Endothelial cell of umbilical vein (primary cell): ENCODE measurements at regions not wholly inside any gene's neighbourhood (a gene's known extent, or its start where the extent isn't known, plus 50 kb on each side); places are given as distances from the start of the nearest gene placed in this dataset.

ENCODE experiments used
- BruUV-seq: library from RNA; stranded (reverse); fragments of 400-500 nt; replicated peaks from 2 replicates; lab custom pipeline; 2021; lab: Mats Ljungman, UMichigan
- CTCF ChIA-PET: fragments of 300-600, 350-600 bp; sonication (Branson Sonifier 250); formaldehyde crosslinking; loops from one replicate; lab custom pipeline; 2021; ENCODE audit warnings: antibody characterized with exemption, inconsistent platforms; lab: Charles Lee
- POLR2A ChIA-PET: fragments of 300-600, 350-600 bp; sonication (Branson Sonifier 250); formaldehyde crosslinking; loops from one replicate; lab custom pipeline; 2021; ENCODE audit warnings: antibody characterized with exemption, inconsistent platforms; lab: Charles Lee
- DNase-seq: peaks from one replicate; pipeline ENCODE4 v3.0.0-alpha.2; 2011; ENCODE audit warnings: low read depth, low spot score
- FAIRE-seq: peaks from 2 replicates; lab custom pipeline; 2011; peaks lifted over from hg19 to GRCh38; lab: Jason Lieb, UNC
- H2AFZ ChIP-seq: 2 replicates; pipeline ENCODE4 v1.6.0; 2012; ENCODE audit warnings: low read depth, low read length, control low read depth, inconsistent platforms
- H3K27ac ChIP-seq: 2 replicates; pipeline ENCODE4 v1.5.1; 2011; ENCODE audit warnings: low read depth, mild to moderate bottlenecking, control low read depth, low read length, moderate library complexity; ENCODE audit not compliant: insufficient read depth
- H3K27me3 ChIP-seq, 2 experiments: 2 replicates each; pipeline versions ENCODE4 v1.6.0 to v1.6.1; 2011; ENCODE audit warnings: low read length in 2 of 2, mixed read lengths in 1 of 2; ENCODE audit not compliant: control insufficient read depth in 2 of 2, insufficient read depth in 2 of 2
- H3K36me3 ChIP-seq, 2 experiments: 2 replicates in 1 of 2; 3 replicates in 1 of 2; pipeline ENCODE4 v1.5.1; 2011; ENCODE audit warnings: low read length in 2 of 2, mild to moderate bottlenecking in 1 of 2, moderate library complexity in 1 of 2; ENCODE audit not compliant: control insufficient read depth in 2 of 2, insufficient read depth in 2 of 2; ENCODE audit errors: extremely low read depth in 1 of 2
- H3K4me1 ChIP-seq: 3 replicates; pipeline ENCODE4 v1.5.1; 2011; ENCODE audit warnings: mild to moderate bottlenecking, low read length; ENCODE audit not compliant: control insufficient read depth, insufficient read depth; ENCODE audit errors: extremely low read depth
- H3K4me2 ChIP-seq: 2 replicates; pipeline ENCODE4 v1.6.1; 2011; ENCODE audit warnings: low read length, control low read depth, mixed read lengths; ENCODE audit not compliant: insufficient read depth
- H3K4me3 ChIP-seq, 3 experiments: fragments of 200-600 bp in 1 of 3; sonication (generic), shearing (Covaris generic) in 1 of 3; replicated peaks in 1 of 3; 2 replicates each; pipeline ENCODE4 v1.5.1; 2011 to 2016; ENCODE audit warnings: control low read depth in 3 of 3, low read length in 3 of 3, mild to moderate bottlenecking in 2 of 3, inconsistent platforms in 1 of 3, low read depth in 1 of 3, moderate library complexity in 1 of 3; ENCODE audit not compliant: insufficient read depth in 1 of 3
- H3K79me2 ChIP-seq: 2 replicates; pipeline ENCODE4 v1.6.0; 2012; ENCODE audit warnings: low read length, inconsistent platforms; ENCODE audit not compliant: control insufficient read depth, insufficient read depth
- H3K9ac ChIP-seq: replicated peaks from 2 replicates; pipeline ENCODE3; 2011; ENCODE audit warnings: low read length, control low read depth; ENCODE audit not compliant: insufficient read depth; ENCODE audit errors: extremely low read depth
- H3K9me1 ChIP-seq: replicated peaks from 3 replicates; pipeline ENCODE4 v1.6.0; 2011; ENCODE audit warnings: mild to moderate bottlenecking, low read length; ENCODE audit not compliant: control insufficient read depth, insufficient read depth; ENCODE audit errors: extremely low read depth
- H3K9me3 ChIP-seq: replicated peaks from 2 replicates; pipeline ENCODE4 v1.5.1; 2012; ENCODE audit warnings: low read length, inconsistent platforms; ENCODE audit not compliant: control insufficient read depth, insufficient read depth
- H4K20me1 ChIP-seq: replicated peaks from 2 replicates; pipeline ENCODE3; 2011; ENCODE audit warnings: mild to moderate bottlenecking, low read length; ENCODE audit not compliant: control insufficient read depth, insufficient read depth; ENCODE audit errors: extremely low read depth
- FOS ChIP-seq: IDR thresholded peaks from 2 replicates; pipeline ENCODE4 v1.6.1; 2011; ENCODE audit warnings: mild to moderate bottlenecking, low read length, moderate library complexity, borderline replicate concordance; ENCODE audit not compliant: insufficient read depth
- GATA2 ChIP-seq: IDR thresholded peaks from 2 replicates; pipeline ENCODE4 v1.7.0; 2011; ENCODE audit warnings: low read depth, mild to moderate bottlenecking, moderate library complexity, mixed read lengths, low read length; ENCODE audit not compliant: insufficient read length, insufficient read depth
- JUN ChIP-seq: IDR thresholded peaks from 2 replicates; pipeline ENCODE4 v1.6.1; 2011; ENCODE audit warnings: borderline replicate concordance, low read depth; ENCODE audit not compliant: insufficient read length, insufficient read depth
- MYC ChIP-seq: IDR thresholded peaks from one replicate; pipeline ENCODE4 v1.6.1; 2011; ENCODE audit warnings: mild to moderate bottlenecking, low read depth, low read length
- POLR2A ChIP-seq: IDR thresholded peaks from 2 replicates; pipeline ENCODE4 v1.6.1; 2012; ENCODE audit warnings: low read depth, mild to moderate bottlenecking, control low read depth, low read length
- POLR2AphosphoS5 ChIP-seq: IDR thresholded peaks from 2 replicates; pipeline ENCODE4 v1.6.1; 2012; ENCODE audit warnings: low read depth, mild to moderate bottlenecking, control low read depth, low read length, moderate library complexity; ENCODE audit not compliant: insufficient read depth
- dilution Hi-C: fragments of 300-500 bp; cut with MboI; formaldehyde crosslinking; loops from one replicate; pipeline ENCODE4 v1.15.0; 2019; ENCODE audit warnings: low sequenced_read_pairs; ENCODE audit not compliant: extremely low pct_ligation_motif_present
- intact Hi-C: fragments of 100-400 bp; cut with micrococcal nuclease; formaldehyde crosslinking; loops from one replicate; pipeline ENCODE4 v1.10.0; 2022
- TF ChIP-seq, protein P1 (sequence below), 2 donors: IDR thresholded peaks; 1 replicate in 1 of 2; 2 replicates in 1 of 2; pipeline ENCODE4 v1.5.1; 2011; ENCODE audit warnings: low read length in 2 of 2, mild to moderate bottlenecking in 2 of 2, moderate library complexity in 2 of 2, control low read depth in 1 of 2, inconsistent platforms in 1 of 2, low read depth in 1 of 2; ENCODE audit not compliant: insufficient read depth in 1 of 2; ENCODE audit errors: extremely low read depth in 1 of 2

DNA sequence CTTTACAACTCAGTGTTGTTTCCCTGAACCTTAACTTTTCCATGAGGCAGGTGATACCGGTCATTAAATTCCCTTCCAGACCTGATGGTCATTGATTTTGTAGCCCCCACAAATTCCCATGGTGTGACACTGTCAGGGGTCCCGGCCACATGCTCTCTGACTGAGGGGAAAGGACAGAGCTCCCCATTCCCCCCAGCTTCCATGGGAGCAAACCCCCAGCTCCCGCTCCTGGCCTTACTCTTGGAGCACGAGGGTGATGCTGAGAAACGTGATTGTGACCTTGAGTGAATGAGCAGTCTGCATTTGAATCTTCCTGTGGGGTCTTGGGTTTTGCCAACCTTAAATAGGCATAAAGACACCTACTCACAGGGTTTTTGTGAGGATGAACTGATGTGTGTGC lies 366.8 kb downstream of the RPS6KC1 start:
- Histone ChIP-seq H2AFZ (no peak overlapping the region), H3K9ac (no peak overlapping the region), H3K4me2 (no peak overlapping the region), H3K27ac (no peak overlapping the region), H4K20me1 (no peaks in the 10 kb centered on the region), H3K79me2 (no peaks in the 10 kb centered on the region), H3K4me3 (no peak overlapping the region), H3K36me3 (no peaks in the 10 kb centered on the region), H3K9me3 (no peaks in the 10 kb centered on the region), H3K4me1 (no peaks in the 10 kb centered on the region), H3K27me3 (no peaks in the 10 kb centered on the region), H3K9me1 (no peaks in the 10 kb centered on the region)
- ChIA-PET CTCF (no interaction called here), POLR2A (no interaction called here)
- dilution Hi-C loops (no loop called here), intact Hi-C loops (no loop called here)
- TF ChIP-seq GATA2 = no peak
- TF ChIP-seq MYC = no peak
- TF ChIP-seq POLR2A = no peak
- no peak for TF ChIP-seq JUN
- FAIRE-seq (no peak), DNase-seq (no peak)
- BruUV-seq = no TSS peak

DNA sequence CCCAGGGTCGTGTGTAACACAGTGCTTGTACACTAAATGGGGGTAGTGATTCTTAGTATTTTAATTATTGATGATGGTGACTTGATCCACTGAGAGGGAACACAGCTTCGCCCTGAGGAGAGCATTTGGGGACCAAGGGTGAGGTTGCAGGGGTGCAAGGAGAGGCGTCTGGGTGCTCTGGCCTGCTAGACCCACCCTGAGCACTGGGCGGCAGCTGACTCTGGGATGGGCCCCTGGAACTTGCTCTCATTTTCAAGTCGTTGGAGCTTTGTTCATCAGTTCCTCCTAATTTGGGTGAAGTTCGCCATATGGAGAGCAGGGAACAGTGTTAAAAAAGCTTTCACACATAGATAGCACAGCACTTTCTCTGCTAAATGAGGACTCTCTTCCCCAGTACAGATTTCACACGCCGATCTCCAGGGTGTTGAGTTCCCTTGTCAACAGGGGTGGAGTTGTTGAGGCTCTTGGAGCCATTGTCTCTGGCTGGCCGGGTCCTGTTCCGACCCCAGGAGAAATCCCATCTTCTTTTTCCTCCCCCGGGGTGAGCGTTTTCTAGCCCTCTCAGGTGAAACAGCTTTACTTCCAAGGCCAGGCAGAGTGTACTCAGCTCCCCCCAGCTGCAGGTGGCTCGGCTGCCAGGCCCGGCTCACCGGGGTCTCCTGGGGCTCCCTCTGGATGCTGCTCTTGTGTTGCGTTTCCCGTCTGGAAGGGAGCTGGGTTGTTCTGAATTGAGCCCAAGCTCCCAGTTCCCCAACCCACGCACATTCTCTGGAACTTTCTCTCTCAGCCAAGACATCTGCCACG lies 367.4 kb downstream of the RPS6KC1 start:
- no peak for DNase-seq
- no peaks in the 10 kb centered on the region for H3K27me3 ChIP-seq
- no peak overlapping the region for H3K9ac ChIP-seq
- TF ChIP-seq POLR2AphosphoS5 = no peak
- no peak for TF ChIP-seq FOS
- TF ChIP-seq, protein P1, sequence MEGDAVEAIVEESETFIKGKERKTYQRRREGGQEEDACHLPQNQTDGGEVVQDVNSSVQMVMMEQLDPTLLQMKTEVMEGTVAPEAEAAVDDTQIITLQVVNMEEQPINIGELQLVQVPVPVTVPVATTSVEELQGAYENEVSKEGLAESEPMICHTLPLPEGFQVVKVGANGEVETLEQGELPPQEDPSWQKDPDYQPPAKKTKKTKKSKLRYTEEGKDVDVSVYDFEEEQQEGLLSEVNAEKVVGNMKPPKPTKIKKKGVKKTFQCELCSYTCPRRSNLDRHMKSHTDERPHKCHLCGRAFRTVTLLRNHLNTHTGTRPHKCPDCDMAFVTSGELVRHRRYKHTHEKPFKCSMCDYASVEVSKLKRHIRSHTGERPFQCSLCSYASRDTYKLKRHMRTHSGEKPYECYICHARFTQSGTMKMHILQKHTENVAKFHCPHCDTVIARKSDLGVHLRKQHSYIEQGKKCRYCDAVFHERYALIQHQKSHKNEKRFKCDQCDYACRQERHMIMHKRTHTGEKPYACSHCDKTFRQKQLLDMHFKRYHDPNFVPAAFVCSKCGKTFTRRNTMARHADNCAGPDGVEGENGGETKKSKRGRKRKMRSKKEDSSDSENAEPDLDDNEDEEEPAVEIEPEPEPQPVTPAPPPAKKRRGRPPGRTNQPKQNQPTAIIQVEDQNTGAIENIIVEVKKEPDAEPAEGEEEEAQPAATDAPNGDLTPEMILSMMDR (IDR thresholded peaks at IDR 0.05; ENCODE audit: extremely low read depth in 1 of 2, insufficient read depth in 1 of 2, low read depth in 1 of 2, low read length in 2 of 2) = no peak
- H3K79me2 ChIP-seq = no peaks in the 10 kb centered on the region
- CTCF ChIA-PET = no interaction called here
- no TSS peak for BruUV-seq
- no peak for FAIRE-seq
- H4K20me1 ChIP-seq = no peaks in the 10 kb centered on the region
- dilution Hi-C loops = no loop called here
- H2AFZ ChIP-seq = no peak overlapping the region
- no peaks in the 10 kb centered on the region for H3K9me1 ChIP-seq
- H3K4me3 ChIP-seq = no peak overlapping the region
- H3K27ac ChIP-seq = no peak overlapping the region
- H3K4me1 ChIP-seq = no peaks in the 10 kb centered on the region
- intact Hi-C loops = no loop called here
- POLR2A ChIA-PET = no interaction called here
- no peaks in the 10 kb centered on the region for H3K9me3 ChIP-seq
- H3K36me3 ChIP-seq = no peaks in the 10 kb centered on the region
- no peak overlapping the region for H3K4me2 ChIP-seq
